GM12878 (cell line): ENCODE measurements at regions not wholly inside any gene's neighbourhood (a gene's known extent, or its start where the extent isn't known, plus 50 kb on each side); places are given as distances from the start of the nearest gene placed in this dataset.

Experiments
- ATAC-seq: fragments of 200-7000 bp; cut with Tn5 transposase; 3 replicates; pipeline ENCODE4 v1.9.1; 2020; ENCODE audit warnings: mild to moderate bottlenecking, moderate library complexity
- BruUV-seq: library from RNA; stranded (reverse); fragments of 400-500 nt; replicated peaks from 2 replicates; lab custom pipeline; 2021; lab: Mats Ljungman, UMichigan
- CTCF ChIA-PET: fragments of 300-600 bp; sonication (Branson Sonifier 250); formaldehyde crosslinking; extraction: SDS; loops from one replicate; lab custom pipeline; 2021; ENCODE audit warnings: inconsistent platforms; lab: Yijun Ruan, JAX
- POLR2A ChIA-PET: fragments of 350-600 bp; formaldehyde crosslinking; extraction: SDS; loops from one replicate; lab custom pipeline; 2021; ENCODE audit warnings: inconsistent platforms; lab: Charles Lee
- RAD21 ChIA-PET: fragments of 300-600 bp; sonication (Branson Sonifier 250); formaldehyde crosslinking; loops from one replicate; lab custom pipeline; 2023; ENCODE audit warnings: antibody characterized with exemption; ENCODE audit not compliant: unreplicated experiment; lab: Charles Lee
- SMC1A ChIA-PET: fragments of 300-600 bp; sonication (Branson Sonifier 250); formaldehyde crosslinking; loops from one replicate; lab custom pipeline; 2023; ENCODE audit not compliant: unreplicated experiment, uncharacterized antibody; lab: Charles Lee
- DNase-seq: peaks from one replicate; pipeline ENCODE4 v3.0.0-alpha.2; 2011; ENCODE audit warnings: low read depth, low spot score
- FAIRE-seq: peaks from 3 replicates; lab custom pipeline; 2011; peaks lifted over from hg19 to GRCh38; lab: Jason Lieb, UNC
- H2AFZ ChIP-seq: 2 replicates; pipeline ENCODE4 v1.6.0; 2011; ENCODE audit warnings: low read depth, low read length, control low read depth; ENCODE audit not compliant: control insufficient read depth
- H3K27ac ChIP-seq: 2 replicates; pipeline ENCODE4 v1.5.1; 2011; ENCODE audit warnings: control low read depth; ENCODE audit not compliant: control insufficient read depth, insufficient read depth
- H3K27me3 ChIP-seq, 2 experiments: replicated peaks in 1 of 2; 2 replicates each; pipeline versions ENCODE4 v1.6.0 to v1.6.1; 2011; ENCODE audit warnings: low read length in 1 of 2; ENCODE audit not compliant: control insufficient read depth in 2 of 2, insufficient read depth in 2 of 2
- H3K36me3 ChIP-seq, 2 experiments: 2 replicates each; pipeline ENCODE4 v1.5.1; 2011; ENCODE audit warnings: low read length in 1 of 2; ENCODE audit not compliant: control insufficient read depth in 2 of 2, insufficient read depth in 2 of 2
- H3K4me1 ChIP-seq: 2 replicates; pipeline ENCODE4 v1.6.1; 2011; ENCODE audit warnings: mild to moderate bottlenecking, low read length, moderate library complexity, mixed read lengths; ENCODE audit not compliant: control insufficient read depth, insufficient read depth
- H3K4me2 ChIP-seq: 2 replicates; pipeline ENCODE4 v1.6.0; 2011; ENCODE audit warnings: control low read depth; ENCODE audit not compliant: control insufficient read depth, insufficient read depth
- H3K4me3 ChIP-seq: fragments of 200-600 bp; sonication (generic); 2 replicates; pipeline ENCODE4 v1.5.1; 2016
- H3K79me2 ChIP-seq: 2 replicates; pipeline ENCODE4 v1.6.0; 2011; ENCODE audit warnings: low read length; ENCODE audit not compliant: control insufficient read depth, insufficient read depth
- H3K9ac ChIP-seq: 2 replicates; pipeline ENCODE4 v1.8.0; 2011; ENCODE audit warnings: low read length, control low read depth, mixed read lengths; ENCODE audit not compliant: control insufficient read depth, insufficient read depth
- H3K9me3 ChIP-seq: replicated peaks from 3 replicates; pipeline ENCODE4 v1.5.1; 2011; ENCODE audit warnings: mild to moderate bottlenecking, low read length; ENCODE audit not compliant: control insufficient read depth, insufficient read depth
- H4K20me1 ChIP-seq: 2 replicates; pipeline ENCODE4 v1.6.0; 2011; ENCODE audit not compliant: control insufficient read depth, insufficient read depth
- DPF2 ChIP-seq: fragments of 450-650 bp; IDR thresholded peaks from 2 replicates; pipeline ENCODE4 v1.6.1; 2017; ENCODE audit warnings: mild to moderate bottlenecking
- KDM1A ChIP-seq: fragments of 200-600 bp; sonication (generic); IDR thresholded peaks from 2 replicates; pipeline ENCODE4 v1.6.1; 2016; ENCODE audit warnings: borderline replicate concordance
- MYC ChIP-seq: IDR thresholded peaks from 2 replicates; pipeline ENCODE4 v1.6.1; 2011; ENCODE audit warnings: mild to moderate bottlenecking, low read length, moderate library complexity, inconsistent platforms; ENCODE audit not compliant: insufficient read depth, insufficient replicate concordance, insufficient read length, severe bottlenecking
- NFXL1 ChIP-seq: fragments of 450-650 bp; IDR thresholded peaks from 2 replicates; pipeline ENCODE4 v1.6.1; 2017; ENCODE audit warnings: antibody characterized with exemption, mild to moderate bottlenecking, borderline replicate concordance
- NFYA ChIP-seq: IDR thresholded peaks from 2 replicates; pipeline ENCODE4 v1.6.1; 2011; ENCODE audit warnings: low read depth, mild to moderate bottlenecking, low read length, improper control_type of control experiment, borderline replicate concordance
- SUZ12 ChIP-seq: fragments of 200-600 bp; sonication (generic); IDR thresholded peaks from one replicate; pipeline ENCODE4 v1.6.1; 2018; ENCODE audit warnings: antibody characterized with exemption, mild to moderate bottlenecking; ENCODE audit not compliant: unreplicated experiment
- WRNIP1 ChIP-seq: IDR thresholded peaks from 2 replicates; pipeline ENCODE4 v1.6.1; 2011; ENCODE audit warnings: low read depth, low read length, improper control_type of control experiment, borderline replicate concordance
- ZBTB4 ChIP-seq: fragments of 450-650 bp; formaldehyde crosslinking; IDR thresholded peaks from 2 replicates; pipeline ENCODE4 v1.4.0; 2022; ENCODE audit warnings: mild to moderate bottlenecking, moderate library complexity
- ZNF217 ChIP-seq: fragments of 450-650 bp; IDR thresholded peaks from 2 replicates; pipeline ENCODE4 v1.6.1; 2017; ENCODE audit warnings: antibody characterized with exemption, mild to moderate bottlenecking
- WGBS: methylation state at CpG from one replicate; pipeline ENCODE4 v1.1.6; 2016; ENCODE audit warnings: low lambda C conversion rate; ENCODE audit not compliant: insufficient replicate concordance, insufficient coverage; ENCODE audit errors: missing lambda C conversion rate; 5-methylcytosine and 5-hydroxymethylcytosine counted together
- in situ Hi-C: fragments of 300-500 bp; cut with MboI; formaldehyde crosslinking; loops from 9 replicates; pipeline ENCODE4 v1.14.3; 2018; ENCODE audit warnings: mixed read lengths
- intact Hi-C: fragments of 100-400 bp; cut with micrococcal nuclease; formaldehyde crosslinking; loops from one replicate; pipeline ENCODE4 v1.14.2; 2022; ENCODE audit not compliant: unreplicated experiment
- TF ChIP-seq, protein P1 (sequence below): fragments of 450-650 bp; IDR thresholded peaks from 2 replicates; pipeline ENCODE4 v1.6.1; 2016; ENCODE audit warnings: mild to moderate bottlenecking

GRCh38 chr7:1357601-1358271 is 101.5 kb downstream of the MICALL2 start:
- FAIRE-seq (no peak), DNase-seq (no peak), ATAC-seq (peak; percentile 41)
- H3K27me3 ChIP-seq, result no peaks in the 10 kb centered on the region
- in situ Hi-C loops (no loop called here), intact Hi-C loops (no loop called here)
- H3K9ac ChIP-seq, result no peak overlapping the region
- ChIA-PET CTCF (no interaction called here), SMC1A (no interaction called here), POLR2A (no interaction called here), RAD21 (no interaction called here)
- H4K20me1 ChIP-seq, result no peaks in the 10 kb centered on the region
- no peaks in the 10 kb centered on the region for H3K36me3 ChIP-seq
- no peak overlapping the region for H3K27ac ChIP-seq
- H2AFZ ChIP-seq, result no peak overlapping the region
- no TSS peak for BruUV-seq
- WGBS, result 42% methylated on average over 21 of the region's 23 CpGs
- no peaks in the 10 kb centered on the region for H3K79me2 ChIP-seq
- TF ChIP-seq MYC (no peak), WRNIP1 (peak; percentile 86; the same call in 1 of the 2 replicates), DPF2 (peak; percentile 99), ZBTB4 (CRISPR knock-in tag) (no peak), NFYA (no peak), NFXL1 (no peak), SUZ12 (no peak), ZNF217 (peak; percentile 1; the same call in 1 of the 2 replicates), KDM1A (0 out of 2 replicates have a peak, but pooled peaks have one; percentile 41)
- TF ChIP-seq, protein P1, sequence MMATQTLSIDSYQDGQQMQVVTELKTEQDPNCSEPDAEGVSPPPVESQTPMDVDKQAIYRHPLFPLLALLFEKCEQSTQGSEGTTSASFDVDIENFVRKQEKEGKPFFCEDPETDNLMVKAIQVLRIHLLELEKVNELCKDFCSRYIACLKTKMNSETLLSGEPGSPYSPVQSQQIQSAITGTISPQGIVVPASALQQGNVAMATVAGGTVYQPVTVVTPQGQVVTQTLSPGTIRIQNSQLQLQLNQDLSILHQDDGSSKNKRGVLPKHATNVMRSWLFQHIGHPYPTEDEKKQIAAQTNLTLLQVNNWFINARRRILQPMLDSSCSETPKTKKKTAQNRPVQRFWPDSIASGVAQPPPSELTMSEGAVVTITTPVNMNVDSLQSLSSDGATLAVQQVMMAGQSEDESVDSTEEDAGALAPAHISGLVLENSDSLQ, result no peak
- H3K4me1 ChIP-seq, result no peaks in the 10 kb centered on the region
- no peak overlapping the region for H3K4me2 ChIP-seq
- H3K9me3 ChIP-seq, result no peaks in the 10 kb centered on the region
- no peak overlapping the region for H3K4me3 ChIP-seq
